ENCODE measurements at regions not wholly inside any gene's neighbourhood (a gene's known extent, or its start where the extent isn't known, plus 50 kb on each side); places are given as distances from the start of the nearest gene placed in this dataset.

GRCh38 chr10:36178616-36179015 is 536.5 kb upstream of the FZD8 start:
- no TSS peak for BruUV-seq (replicated peaks)
- intact Hi-C loops (cut with micrococcal nuclease): no loop called here
- no peak overlapping the region for H3K27ac ChIP-seq (ENCODE audit: low read depth, low read length)
- no peak overlapping the region for H3K9ac ChIP-seq (ENCODE audit: low read length)
- no peaks in the 10 kb centered on the region for H3K9me2 ChIP-seq (ENCODE audit: insufficient read depth)
- H3K4me3 ChIP-seq (replicated peaks in 1 of 2; ENCODE audit: low read depth in 1 of 2, low read length in 2 of 2): no peak overlapping the region
- POLR2A ChIA-PET: no interaction called here
- TF ChIP-seq ZNF274 (IDR thresholded peaks at IDR 0.05; ENCODE audit: low read depth, low read length) (no peak), CBX3 (IDR thresholded peaks at IDR 0.05; ENCODE audit: low read depth) (no peak)
- CTCF ChIA-PET: no interaction called here
- RAD21 ChIA-PET (ENCODE audit: low non-redundant PET in 1 of 2, low total read pairs in 2 of 2, uncharacterized antibody in 2 of 2, unreplicated experiment in 2 of 2): no interaction called here
- no peaks in the 10 kb centered on the region for H3K36me3 ChIP-seq (ENCODE audit: control insufficient read depth in 1 of 2, insufficient read depth in 2 of 2, low read length in 2 of 2)
- peaks cover 4 to 27% of the 10 kb centered on the region in 2 experiments; a peak in 2 of 4 replicates for H3K9me3 ChIP-seq (ENCODE audit: control insufficient read depth in 1 of 2, insufficient read depth in 1 of 2, low read depth in 1 of 2, low read length in 2 of 2)
- H3K4me1 ChIP-seq (ENCODE audit: control insufficient read depth in 1 of 2, insufficient read depth in 2 of 2, low read length in 2 of 2): no peaks in the 10 kb centered on the region
- ATAC-seq (no peak), DNase-seq (ENCODE audit: low read depth, low spot score) (no peak)
- H4K20me1 ChIP-seq (ENCODE audit: insufficient read depth): no peaks in the 10 kb centered on the region
- no peaks in the 10 kb centered on the region for H3K79me2 ChIP-seq (ENCODE audit: insufficient read depth, low read length)
- H2AFZ ChIP-seq (ENCODE audit: low read depth, low read length, poor library complexity, severe bottlenecking): no peak overlapping the region
- H3K27me3 ChIP-seq (ENCODE audit: insufficient read depth, low read length): no peaks in the 10 kb centered on the region
- no peak overlapping the region for H3K4me2 ChIP-seq (ENCODE audit: low read length)

GRCh38 chr10:36177071-36177470 is 535.0 kb upstream of the FZD8 start:
- no peaks in the 10 kb centered on the region for H3K36me3 ChIP-seq (ENCODE audit: control insufficient read depth in 1 of 2, insufficient read depth in 2 of 2, low read length in 2 of 2)
- no TSS peak for BruUV-seq (replicated peaks)
- DNase-seq (ENCODE audit: low read depth, low spot score) (no peak), ATAC-seq (no peak)
- RAD21 ChIA-PET (ENCODE audit: low non-redundant PET in 1 of 2, low total read pairs in 2 of 2, uncharacterized antibody in 2 of 2, unreplicated experiment in 2 of 2): no interaction called here
- H3K9ac ChIP-seq (ENCODE audit: low read length): no peak overlapping the region
- H4K20me1 ChIP-seq (ENCODE audit: insufficient read depth): no peaks in the 10 kb centered on the region
- CTCF ChIA-PET: no interaction called here
- intact Hi-C loops (cut with micrococcal nuclease): no loop called here
- H3K27ac ChIP-seq (ENCODE audit: low read depth, low read length): no peak overlapping the region
- H3K27me3 ChIP-seq (ENCODE audit: insufficient read depth, low read length): no peaks in the 10 kb centered on the region
- no peaks in the 10 kb centered on the region for H3K4me1 ChIP-seq (ENCODE audit: control insufficient read depth in 1 of 2, insufficient read depth in 2 of 2, low read length in 2 of 2)
- TF ChIP-seq ATF3 (IDR thresholded peaks at IDR 0.05) (no peak), ZBTB33 (IDR thresholded peaks at IDR 0.05; ENCODE audit: extremely low read depth, insufficient replicate concordance, low read length) (no peak), ZFX (IDR thresholded peaks at IDR 0.05) (no peak), EGR1 (IDR thresholded peaks at IDR 0.05; ENCODE audit: low read depth) (no peak), MAX (IDR thresholded peaks at IDR 0.05) (no peak), CBX3 (IDR thresholded peaks at IDR 0.05; ENCODE audit: low read depth) (no peak), FOSL1 (IDR thresholded peaks at IDR 0.05; ENCODE audit: low read depth) (no peak), CEBPB (IDR thresholded peaks at IDR 0.05; ENCODE audit: low read depth) (no peak), SP1 (IDR thresholded peaks at IDR 0.05; ENCODE audit: low read depth) (no peak), SRF (IDR thresholded peaks at IDR 0.05; ENCODE audit: low read depth) (no peak), CTCF (IDR thresholded peaks at IDR 0.05 in 2 of 3, conservative IDR thresholded peaks at IDR 0.05 in 1 of 3; ENCODE audit: borderline replicate concordance in 1 of 3, insufficient read depth in 1 of 3, low read depth in 2 of 3, low read length in 2 of 3) (no peak)
- no peak overlapping the region for H3K4me3 ChIP-seq (replicated peaks in 1 of 2; ENCODE audit: low read depth in 1 of 2, low read length in 2 of 2)
- POLR2A ChIA-PET: no interaction called here
- no peaks in the 10 kb centered on the region for H3K79me2 ChIP-seq (ENCODE audit: insufficient read depth, low read length)
- no peaks in the 10 kb centered on the region for H3K9me2 ChIP-seq (ENCODE audit: insufficient read depth)
- H2AFZ ChIP-seq (ENCODE audit: low read depth, low read length, poor library complexity, severe bottlenecking): no peak overlapping the region
- H3K4me2 ChIP-seq (ENCODE audit: low read length): no peak overlapping the region
- peaks cover 0 to 19% of the 10 kb centered on the region in 2 experiments; a peak in 1 of 4 replicates for H3K9me3 ChIP-seq (ENCODE audit: control insufficient read depth in 1 of 2, insufficient read depth in 1 of 2, low read depth in 1 of 2, low read length in 2 of 2)
